HepG2 (cell line): ENCODE measurements at regions not wholly inside any gene's neighbourhood (a gene's known extent, or its start where the extent isn't known, plus 50 kb on each side); places are given as distances from the start of the nearest gene placed in this dataset.
"Not testable (repeated sequence)": the region's sequence is repeated elsewhere in the genome, so short reads cannot be mapped to it uniquely, and the experiment has no call there.

ENCODE experiments used
- ATAC-seq: fragments of 200-7000 bp; cut with Tn5 transposase; 3 replicates; pipeline ENCODE4 v1.9.1; 2020; ENCODE audit warnings: mild to moderate bottlenecking, moderate library complexity
- BruUV-seq: library from RNA; stranded (reverse); fragments of 400-500 nt; replicated peaks from 2 replicates; lab custom pipeline; 2021; lab: Mats Ljungman, UMichigan
- CTCF ChIA-PET: fragments of 300-600 bp; formaldehyde crosslinking; extraction: SDS; loops from one replicate; lab custom pipeline; 2021; ENCODE audit warnings: low total read pairs, inconsistent platforms, low intra/inter-chr PET ratio; lab: Yijun Ruan, JAX
- POLR2A ChIA-PET: fragments of 350-600 bp; sonication (Branson Sonifier 250); formaldehyde crosslinking; loops from one replicate; lab custom pipeline; 2020; ENCODE audit warnings: antibody characterized with exemption, inconsistent platforms; lab: Yijun Ruan, JAX
- DNase-seq: peaks from one replicate; pipeline ENCODE4 v3.0.0-alpha.2; 2015; ENCODE audit warnings: low spot score
- FAIRE-seq: peaks from 3 replicates; lab custom pipeline; 2011; peaks lifted over from hg19 to GRCh38; lab: Jason Lieb, UNC
- H2AFZ ChIP-seq: one replicate; pipeline ENCODE4 v1.6.1; 2011; ENCODE audit warnings: low read length, inconsistent platforms
- H3K27ac ChIP-seq: fragments of 300-600 bp; 3 replicates; pipeline ENCODE4 v1.8.0; 2011; ENCODE audit warnings: mixed run types, mild to moderate bottlenecking, mixed read lengths, low read length, inconsistent platforms; ENCODE audit not compliant: insufficient read depth; ENCODE audit errors: extremely low read length
- H3K27me3 ChIP-seq, 2 experiments: fragments of 200-600 bp in 1 of 2; 2 replicates in 1 of 2; 3 replicates in 1 of 2; pipeline versions ENCODE4 v1.6.0 to v1.8.0; 2011; ENCODE audit warnings: low read length in 2 of 2, mild to moderate bottlenecking in 2 of 2, moderate library complexity in 2 of 2, inconsistent platforms in 1 of 2; ENCODE audit not compliant: insufficient read depth in 2 of 2, control insufficient read depth in 1 of 2
- H3K36me3 ChIP-seq, 2 experiments: fragments of 200-600 bp in 1 of 2; replicated peaks in 1 of 2; 2 replicates in 1 of 2; 3 replicates in 1 of 2; pipeline versions ENCODE4 v1.5.1 to v1.8.0; 2011; ENCODE audit warnings: low read length in 2 of 2, inconsistent platforms in 1 of 2; ENCODE audit not compliant: insufficient read depth in 2 of 2, control insufficient read depth in 1 of 2
- H3K4me1 ChIP-seq: 2 replicates; pipeline ENCODE4 v1.5.1; 2012; ENCODE audit warnings: low read length, inconsistent platforms; ENCODE audit not compliant: insufficient read depth
- H3K4me2 ChIP-seq: 2 replicates; pipeline ENCODE4 v1.6.0; 2011; ENCODE audit warnings: low read depth, low read length, inconsistent platforms
- H3K4me3 ChIP-seq, 3 experiments: fragments of 200-600 bp in 1 of 3; sonication (generic), shearing (Covaris generic) in 1 of 3; replicated peaks in 1 of 3; 2 replicates each; pipeline ENCODE4 v1.5.1; 2011 to 2016; ENCODE audit warnings: low read length in 3 of 3, inconsistent platforms in 2 of 3, low read depth in 2 of 3, mild to moderate bottlenecking in 2 of 3, control low read depth in 1 of 3, mixed read lengths in 1 of 3; ENCODE audit not compliant: insufficient read depth in 1 of 3
- H3K79me2 ChIP-seq: one replicate; pipeline ENCODE4 v1.6.1; 2011; ENCODE audit warnings: low read length, inconsistent platforms; ENCODE audit not compliant: insufficient read depth
- H3K9ac ChIP-seq: 2 replicates; pipeline ENCODE4 v1.6.0; 2011; ENCODE audit warnings: mild to moderate bottlenecking, low read depth, low read length, inconsistent platforms; ENCODE audit not compliant: insufficient read depth
- H3K9me3 ChIP-seq: 2 replicates; pipeline ENCODE4 v1.5.1; 2012; ENCODE audit warnings: mild to moderate bottlenecking, low read length
- H4K20me1 ChIP-seq: 2 replicates; pipeline ENCODE4 v1.6.0; 2011; ENCODE audit warnings: inconsistent platforms, mild to moderate bottlenecking, low read length, moderate library complexity; ENCODE audit not compliant: insufficient read depth
- FOXP4 ChIP-seq: sonication (generic); formaldehyde crosslinking; IDR thresholded peaks from 2 replicates; pipeline ENCODE4 v1.4.0; 2020; ENCODE audit warnings: missing genetic modification reagents
- KLF11 ChIP-seq: IDR thresholded peaks from 2 replicates; pipeline ENCODE4 v1.6.1; 2016; ENCODE audit warnings: missing compliant biosample characterization
- MTF2 ChIP-seq: sonication (generic); formaldehyde crosslinking; IDR thresholded peaks from 2 replicates; pipeline ENCODE4 v1.5.0; 2020; ENCODE audit warnings: missing genetic modification reagents, borderline replicate concordance
- RAD51 ChIP-seq: fragments of 450-650 bp; IDR thresholded peaks from 2 replicates; pipeline ENCODE4 v1.6.1; 2016; ENCODE audit warnings: borderline replicate concordance
- U2AF2 ChIP-seq: fragments of 200-400 bp; formaldehyde crosslinking; IDR thresholded peaks from 2 replicates; pipeline ENCODE4 v1.6.1; 2017; ENCODE audit warnings: low read depth, mild to moderate bottlenecking, low read length
- ZNF672 ChIP-seq: sonication (generic); formaldehyde crosslinking; IDR thresholded peaks from 2 replicates; pipeline ENCODE4 v1.8.1; 2022; ENCODE audit warnings: missing genetic modification reagents
- ZNF761 ChIP-seq: sonication (generic); formaldehyde crosslinking; conservative IDR thresholded peaks from 2 replicates; pipeline ENCODE4 v1.4.0; 2020; ENCODE audit warnings: mild to moderate bottlenecking, missing genetic modification reagents
- ZNF772 ChIP-seq: sonication (generic); formaldehyde crosslinking; IDR thresholded peaks from 2 replicates; pipeline ENCODE4 v1.5.0; 2020; ENCODE audit warnings: mild to moderate bottlenecking, missing genetic modification reagents
- ZNF816 ChIP-seq: sonication (generic); formaldehyde crosslinking; IDR thresholded peaks from 2 replicates; pipeline ENCODE4 v1.8.0; 2022; ENCODE audit warnings: missing genetic modification reagents, mild to moderate bottlenecking, borderline replicate concordance
- WGBS: methylation state at CpG from one replicate; pipeline ENCODE4 v1.1.6; 2017; ENCODE audit warnings: low lambda C conversion rate; 5-methylcytosine and 5-hydroxymethylcytosine counted together
- in situ Hi-C: cut with HindIII; loops from 2 replicates; pipeline ENCODE4 v1.10.0; 2017; ENCODE audit warnings: low pct_unique_long_range_greater_than_20kb; ENCODE audit not compliant: extremely low pct_ligation_motif_present
- intact Hi-C: fragments of 100-400 bp; cut with micrococcal nuclease; formaldehyde crosslinking; loops from one replicate; pipeline ENCODE4 v1.10.0; 2022; ENCODE audit not compliant: unreplicated experiment

GRCh38 chr12:102305486-102305885 lies 107.9 kb upstream of the PMCH start:
- H4K20me1 ChIP-seq = no peaks in the 10 kb centered on the region
- no TSS peak for BruUV-seq
- in situ Hi-C loops (loop anchor here (25.0 kb wide), 1 partner anchor 182 kb away; the partner anchor contains the start of gene IGF1), intact Hi-C loops (no loop called here)
- no peaks in the 10 kb centered on the region for H3K36me3 ChIP-seq
- H3K9me3 ChIP-seq = no peaks in the 10 kb centered on the region
- WGBS = 55% methylated on average over 2 of the region's 2 CpGs
- H3K27me3 ChIP-seq = no peaks in the 10 kb centered on the region
- H3K4me2 ChIP-seq = no peak overlapping the region
- H3K4me1 ChIP-seq = no peaks in the 10 kb centered on the region
- FAIRE-seq (no peak), ATAC-seq (no peak), DNase-seq (no peak)
- CTCF ChIA-PET = no interaction called here
- no peak overlapping the region for H3K27ac ChIP-seq
- H3K9ac ChIP-seq = no peak overlapping the region
- H3K4me3 ChIP-seq = no peak overlapping the region
- POLR2A ChIA-PET = no interaction called here
- no peaks in the 10 kb centered on the region for H3K79me2 ChIP-seq
- TF ChIP-seq ZNF816 (CRISPR knock-in tag) (no peak), RAD51 (no peak), KLF11 (no peak), U2AF2 (no peak), ZNF672 (CRISPR knock-in tag) (no peak), FOXP4 (no peak), ZNF772 (CRISPR knock-in tag) (no peak), MTF2 (CRISPR knock-in tag) (no peak), ZNF761 (CRISPR knock-in tag) (no peak)
- H2AFZ ChIP-seq = no peak overlapping the region

- in situ Hi-C loops = loop anchor here (25.0 kb wide), 1 partner anchor 183 kb away; the partner anchor contains the start of gene IGF1
- H3K4me3 ChIP-seq, FAIRE-seq, H3K9me3 ChIP-seq, ATAC-seq, H4K20me1 ChIP-seq, intact Hi-C loops, H3K36me3 ChIP-seq, DNase-seq, H3K4me2 ChIP-seq, H3K9ac ChIP-seq, BruUV-seq, CTCF ChIA-PET, H3K79me2 ChIP-seq, H3K27ac ChIP-seq, H3K27me3 ChIP-seq, H3K4me1 ChIP-seq, POLR2A ChIA-PET, H2AFZ ChIP-seq: not testable (repeated sequence)
- WGBS = 9% methylated on average over 5 of the region's 5 CpGs
These were observed 107.0 kb upstream of the PMCH start for GRCh38 chr12:102304667-102305066.
